Dendritic cell treated with granulocyte-macrophage colony-stimulating factor and Interleukin-4, amounts not matched to agents 40 ng/mL and 50 ng/mL, for 4 days (primary cell): ENCODE measurements at regions not wholly inside any gene's neighbourhood (a gene's known extent, or its start where the extent isn't known, plus 50 kb on each side); places are given as distances from the start of the nearest gene placed in this dataset.

ENCODE experiments used
- H3K27ac Mint-ChIP-seq: one replicate; pipeline ENCODE4 v1.8.0; 2022; ENCODE audit warnings: mild to moderate bottlenecking, mixed read lengths
- H3K27me3 Mint-ChIP-seq: one replicate; pipeline ENCODE4 v1.8.0; 2022; ENCODE audit warnings: mild to moderate bottlenecking, mixed read lengths
- H3K36me3 Mint-ChIP-seq: one replicate; pipeline ENCODE4 v1.8.0; 2022; ENCODE audit warnings: low read depth, mixed read lengths
- H3K4me1 Mint-ChIP-seq: one replicate; pipeline ENCODE4 v1.8.0; 2022; ENCODE audit warnings: low read depth, mixed read lengths
- H3K4me3 Mint-ChIP-seq: one replicate; pipeline ENCODE4 v1.8.0; 2022; ENCODE audit warnings: mild to moderate bottlenecking, moderate library complexity, mixed read lengths
- H3K9me3 Mint-ChIP-seq: one replicate; pipeline ENCODE4 v1.8.0; 2022; ENCODE audit warnings: mixed read lengths
- intact Hi-C: fragments of 100-400 bp; cut with micrococcal nuclease; formaldehyde crosslinking; loops from one replicate; pipeline ENCODE4 v1.15.0; 2022

GRCh38 chr6:148222846-148223245 lies 119.8 kb upstream of the SASH1 start:
- no peaks in the 10 kb centered on the region for H3K9me3 Mint-ChIP-seq
- no peak overlapping the region for H3K4me3 Mint-ChIP-seq
- H3K4me1 Mint-ChIP-seq, result peaks cover 32% of the 10 kb centered on the region
- intact Hi-C loops, result no loop called here
- no peak overlapping the region for H3K27ac Mint-ChIP-seq
- peaks cover 17% of the 10 kb centered on the region for H3K27me3 Mint-ChIP-seq
- H3K36me3 Mint-ChIP-seq, result no peaks in the 10 kb centered on the region

GRCh38 chr6:148223424-148223842 lies 119.2 kb upstream of the SASH1 start:
- Mint-ChIP-seq H3K27me3 (peaks cover 17% of the 10 kb centered on the region), H3K27ac (no peak overlapping the region), H3K36me3 (no peaks in the 10 kb centered on the region), H3K4me3 (no peak overlapping the region), H3K9me3 (no peaks in the 10 kb centered on the region), H3K4me1 (peaks cover 26% of the 10 kb centered on the region)
- intact Hi-C loops, result no loop called here

- peaks cover 17% of the 10 kb centered on the region for H3K27me3 Mint-ChIP-seq
- no peak overlapping the region for H3K27ac Mint-ChIP-seq
- no peaks in the 10 kb centered on the region for H3K9me3 Mint-ChIP-seq
- intact Hi-C loops, result no loop called here
- H3K4me1 Mint-ChIP-seq, result peaks cover 13% of the 10 kb centered on the region
- no peak overlapping the region for H3K4me3 Mint-ChIP-seq
- no peaks in the 10 kb centered on the region for H3K36me3 Mint-ChIP-seq
Observed at GRCh38 chr6:148225871-148226270, 116.8 kb upstream of the SASH1 start.

GRCh38 chr6:148226284-148226683 lies 116.4 kb upstream of the SASH1 start:
- intact Hi-C loops, result no loop called here
- H3K9me3 Mint-ChIP-seq, result no peaks in the 10 kb centered on the region
- H3K4me3 Mint-ChIP-seq, result no peak overlapping the region
- H3K27ac Mint-ChIP-seq, result no peak overlapping the region
- H3K27me3 Mint-ChIP-seq, result peaks cover 19% of the 10 kb centered on the region
- no peaks in the 10 kb centered on the region for H3K36me3 Mint-ChIP-seq
- H3K4me1 Mint-ChIP-seq, result peaks cover 12% of the 10 kb centered on the region

GRCh38 chr6:148231572-148231971 lies 111.1 kb upstream of the SASH1 start:
- no peak overlapping the region for H3K27ac Mint-ChIP-seq
- peaks cover 12% of the 10 kb centered on the region for H3K27me3 Mint-ChIP-seq
- H3K9me3 Mint-ChIP-seq, result no peaks in the 10 kb centered on the region
- H3K4me3 Mint-ChIP-seq, result no peak overlapping the region
- H3K4me1 Mint-ChIP-seq, result no peaks in the 10 kb centered on the region
- intact Hi-C loops, result no loop called here
- H3K36me3 Mint-ChIP-seq, result no peaks in the 10 kb centered on the region

GRCh38 chr6:148235446-148235845 lies 107.2 kb upstream of the SASH1 start:
- intact Hi-C loops, result no loop called here
- H3K36me3 Mint-ChIP-seq, result no peaks in the 10 kb centered on the region

GRCh38 chr6:148238713-148239112 lies 103.9 kb upstream of the SASH1 start:
- Mint-ChIP-seq H3K27me3 (peaks cover 11% of the 10 kb centered on the region), H3K27ac (peak overlapping the region; percentile 56), H3K4me1 (peaks cover 10% of the 10 kb centered on the region), H3K9me3 (no peaks in the 10 kb centered on the region), H3K4me3 (no peak overlapping the region), H3K36me3 (no peaks in the 10 kb centered on the region)
- intact Hi-C loops, result no loop called here

More at GRCh38 chr6:148235446-148235845, 107.2 kb upstream of the SASH1 start:
- Mint-ChIP-seq H3K4me1 (peaks cover 10% of the 10 kb centered on the region), H3K4me3 (no peak overlapping the region), H3K9me3 (no peaks in the 10 kb centered on the region), H3K27me3 (peaks cover 12% of the 10 kb centered on the region), H3K27ac (no peak overlapping the region)

GRCh38 chr6:148239215-148239614 lies 103.4 kb upstream of the SASH1 start:
- no peak overlapping the region for H3K4me3 Mint-ChIP-seq
- peak overlapping the region; percentile 56 for H3K27ac Mint-ChIP-seq
- intact Hi-C loops, result no loop called here
- H3K9me3 Mint-ChIP-seq, result no peaks in the 10 kb centered on the region
- peaks cover 11% of the 10 kb centered on the region for H3K27me3 Mint-ChIP-seq
- peaks cover 10% of the 10 kb centered on the region for H3K4me1 Mint-ChIP-seq
- no peaks in the 10 kb centered on the region for H3K36me3 Mint-ChIP-seq

GRCh38 chr6:148239801-148240460 lies 102.7 kb upstream of the SASH1 start:
- Mint-ChIP-seq H3K4me3 (no peak overlapping the region), H3K27me3 (peaks cover 9% of the 10 kb centered on the region), H3K36me3 (no peaks in the 10 kb centered on the region), H3K9me3 (no peaks in the 10 kb centered on the region), H3K27ac (no peak overlapping the region), H3K4me1 (peaks cover 10% of the 10 kb centered on the region)
- intact Hi-C loops, result no loop called here

GRCh38 chr6:148240461-148240840 lies 102.2 kb upstream of the SASH1 start:
- Mint-ChIP-seq H3K27me3 (peaks cover 9% of the 10 kb centered on the region), H3K27ac (no peak overlapping the region), H3K36me3 (no peaks in the 10 kb centered on the region), H3K4me3 (no peak overlapping the region), H3K9me3 (no peaks in the 10 kb centered on the region), H3K4me1 (peaks cover 10% of the 10 kb centered on the region)
- intact Hi-C loops, result no loop called here

GRCh38 chr6:148240861-148241477 lies 101.7 kb upstream of the SASH1 start:
- H3K27ac Mint-ChIP-seq, result no peak overlapping the region
- H3K4me1 Mint-ChIP-seq, result peaks cover 10% of the 10 kb centered on the region
- H3K36me3 Mint-ChIP-seq, result no peaks in the 10 kb centered on the region
- no peak overlapping the region for H3K4me3 Mint-ChIP-seq
- no peaks in the 10 kb centered on the region for H3K9me3 Mint-ChIP-seq
- H3K27me3 Mint-ChIP-seq, result peaks cover 12% of the 10 kb centered on the region
- intact Hi-C loops, result no loop called here

- H3K9me3 Mint-ChIP-seq, result no peaks in the 10 kb centered on the region
- no peak overlapping the region for H3K4me3 Mint-ChIP-seq
- no peaks in the 10 kb centered on the region for H3K36me3 Mint-ChIP-seq
- H3K27ac Mint-ChIP-seq, result no peak overlapping the region
- peaks cover 11% of the 10 kb centered on the region for H3K27me3 Mint-ChIP-seq
- peaks cover 10% of the 10 kb centered on the region for H3K4me1 Mint-ChIP-seq
- intact Hi-C loops, result no loop called here
Observed at GRCh38 chr6:148242180-148242579, 100.5 kb upstream of the SASH1 start.

- Mint-ChIP-seq H3K9me3 (no peaks in the 10 kb centered on the region), H3K36me3 (no peaks in the 10 kb centered on the region), H3K27ac (peak overlapping the region; percentile 7), H3K4me1 (peaks cover 5% of the 10 kb centered on the region), H3K4me3 (no peak overlapping the region), H3K27me3 (peaks cover 13% of the 10 kb centered on the region)
- intact Hi-C loops, result no loop called here
Observed at GRCh38 chr6:148244217-148244935, 98.3 kb upstream of the SASH1 start.

- Mint-ChIP-seq H3K27ac (no peak overlapping the region), H3K4me1 (no peaks in the 10 kb centered on the region), H3K4me3 (no peak overlapping the region), H3K36me3 (no peaks in the 10 kb centered on the region), H3K27me3 (peaks cover 9% of the 10 kb centered on the region), H3K9me3 (no peaks in the 10 kb centered on the region)
- intact Hi-C loops, result no loop called here
Observed at GRCh38 chr6:148247386-148248063, 95.1 kb upstream of the SASH1 start.
